ENCODE measurements at regions not wholly inside any gene's neighbourhood (a gene's known extent, or its start where the extent isn't known, plus 50 kb on each side); places are given as distances from the start of the nearest gene placed in this dataset.

GRCh38 chr4:115723621-115724020 lies 610.2 kb upstream of the NDST4 start:
- no peak for DNase-seq

- DNase-seq: no peak
Measured at GRCh38 chr4:115720611-115721010, 607.2 kb upstream of the NDST4 start.

GRCh38 chr4:115711575-115711974 lies 598.2 kb upstream of the NDST4 start:
- DNase-seq: no peak

GRCh38 chr4:115688961-115689360 lies 575.5 kb upstream of the NDST4 start:
- no peak for DNase-seq

GRCh38 chr4:115687052-115687755 lies 573.8 kb upstream of the NDST4 start:
- DNase-seq: no peak

- no peak for DNase-seq
Measured at GRCh38 chr4:115678425-115678941, 565.1 kb upstream of the NDST4 start.

GRCh38 chr4:115675719-115676118 lies 562.3 kb upstream of the NDST4 start:
- no peak for DNase-seq

- no peak for DNase-seq
Measured at GRCh38 chr4:115674485-115674884, 561.1 kb upstream of the NDST4 start.

GRCh38 chr4:115671581-115671980 lies 558.2 kb upstream of the NDST4 start:
- DNase-seq: no peak

- no peak for DNase-seq
Measured at GRCh38 chr4:115670930-115671329, 557.5 kb upstream of the NDST4 start.

GRCh38 chr4:115668396-115668795 lies 555.0 kb upstream of the NDST4 start:
- DNase-seq: no peak

- no peak for DNase-seq
Measured at GRCh38 chr4:115664285-115664684, 550.9 kb upstream of the NDST4 start.

- no peak for DNase-seq
Measured at GRCh38 chr4:115660465-115660864, 547.0 kb upstream of the NDST4 start.

GRCh38 chr4:115657991-115658650 lies 544.7 kb upstream of the NDST4 start:
- DNase-seq: no peak

GRCh38 chr4:115655626-115656025 lies 542.2 kb upstream of the NDST4 start:
- DNase-seq: no peak

GRCh38 chr4:115648786-115649185 lies 535.4 kb upstream of the NDST4 start:
- no peak for DNase-seq

- DNase-seq: no peak
Measured at GRCh38 chr4:115629270-115629669, 515.9 kb upstream of the NDST4 start.

GRCh38 chr4:115609631-115610030 lies 496.2 kb upstream of the NDST4 start:
- no peak for DNase-seq

- no peak for DNase-seq
Measured at GRCh38 chr4:115607311-115607710, 493.9 kb upstream of the NDST4 start.

GRCh38 chr4:115596265-115597001 lies 483.0 kb upstream of the NDST4 start:
- no peak for DNase-seq

GRCh38 chr4:115580901-115581300 lies 467.5 kb upstream of the NDST4 start:
- DNase-seq: no peak

- no peak for DNase-seq
Measured at GRCh38 chr4:115575851-115576250, 462.4 kb upstream of the NDST4 start.

- no peak for DNase-seq
Measured at GRCh38 chr4:115562506-115562905, 449.1 kb upstream of the NDST4 start.

- DNase-seq: no peak
Measured at GRCh38 chr4:115548123-115548522, 434.7 kb upstream of the NDST4 start.

Measured in HCEC 1CT (cell line).